WTC11 (cell line): ENCODE measurements at regions not wholly inside any gene's neighbourhood (a gene's known extent, or its start where the extent isn't known, plus 50 kb on each side); places are given as distances from the start of the nearest gene placed in this dataset.

Experiments used
- ATAC-seq: fragments of 200-7000 bp; cut with Tn5 transposase; 2 replicates; pipeline ENCODE4 v1.10.0; 2021; ENCODE audit warnings: mild to moderate bottlenecking, moderate library complexity
- CTCF ChIA-PET: fragments of 300-600 bp; sonication (Branson Sonifier 250); formaldehyde crosslinking; loops from one replicate; lab custom pipeline; 2021; ENCODE audit warnings: antibody characterized with exemption; lab: Charles Lee
- POLR2A ChIA-PET: fragments of 350-600 bp; sonication (Branson Sonifier 250); formaldehyde crosslinking; loops from one replicate; lab custom pipeline; 2021; ENCODE audit warnings: antibody characterized with exemption; lab: Charles Lee
- DNase-seq: peaks from one replicate; pipeline ENCODE4 v3.0.0; 2021; ENCODE audit warnings: low spot score
- H3K27ac Mint-ChIP-seq: 2 replicates; pipeline ENCODE4 v1.8.0; 2021; ENCODE audit warnings: mixed read lengths
- H3K27me3 Mint-ChIP-seq: 2 replicates; pipeline ENCODE4 v1.8.0; 2021; ENCODE audit warnings: low read depth, mild to moderate bottlenecking, moderate library complexity, mixed read lengths
- H3K36me3 Mint-ChIP-seq: 2 replicates; pipeline ENCODE4 v1.8.0; 2021; ENCODE audit warnings: mixed read lengths
- H3K4me1 Mint-ChIP-seq: 2 replicates; pipeline ENCODE4 v1.8.0; 2022; ENCODE audit warnings: mixed read lengths
- H3K4me3 Mint-ChIP-seq: 2 replicates; pipeline ENCODE4 v1.8.0; 2021; ENCODE audit warnings: mild to moderate bottlenecking, moderate library complexity, mixed read lengths
- H3K9me3 Mint-ChIP-seq: 2 replicates; pipeline ENCODE4 v1.8.0; 2021; ENCODE audit warnings: mixed read lengths
- ATF1 ChIP-seq: sonication (generic); formaldehyde crosslinking; IDR thresholded peaks from 2 replicates; pipeline ENCODE4 v1.8.1; 2023; ENCODE audit warnings: mild to moderate bottlenecking, moderate library complexity, missing genetic modification reagents
- ATF3 ChIP-seq: sonication (generic); formaldehyde crosslinking; conservative IDR thresholded peaks from 2 replicates; pipeline ENCODE4 v1.8.1; 2022; ENCODE audit warnings: mild to moderate bottlenecking, missing genetic modification reagents
- ATF6 ChIP-seq: sonication (generic); formaldehyde crosslinking; IDR thresholded peaks from 2 replicates; pipeline ENCODE4 v1.8.1; 2023; ENCODE audit warnings: mild to moderate bottlenecking, missing genetic modification reagents
- CBFB ChIP-seq: sonication (generic); formaldehyde crosslinking; IDR thresholded peaks from 2 replicates; pipeline ENCODE4 v1.8.1; 2022; ENCODE audit warnings: mild to moderate bottlenecking, low read depth, missing genetic modification reagents
- CREM ChIP-seq: sonication (generic); formaldehyde crosslinking; IDR thresholded peaks from 2 replicates; pipeline ENCODE4 v1.8.1; 2022; ENCODE audit warnings: mild to moderate bottlenecking, missing genetic modification reagents, moderate library complexity
- ERG ChIP-seq: fragments of 250-450 bp; sonication (Bioruptor Pico); IDR thresholded peaks from 2 replicates; pipeline ENCODE4 v1.8.0; 2021; ENCODE audit warnings: mild to moderate bottlenecking
- ETV6 ChIP-seq: sonication (generic); formaldehyde crosslinking; IDR thresholded peaks from 2 replicates; pipeline ENCODE4 v1.8.1; 2022; ENCODE audit warnings: mild to moderate bottlenecking, missing genetic modification reagents
- HMGA2 ChIP-seq: fragments of 250-450 bp; sonication (Bioruptor Pico); IDR thresholded peaks from 2 replicates; pipeline ENCODE4 v1.4.0; 2021; ENCODE audit warnings: mild to moderate bottlenecking, moderate library complexity
- HMGXB4 ChIP-seq: sonication (generic); formaldehyde crosslinking; IDR thresholded peaks from 2 replicates; pipeline ENCODE4 v1.8.1; 2023; ENCODE audit warnings: mild to moderate bottlenecking, moderate library complexity, missing genetic modification reagents
- IRF2 ChIP-seq: sonication (generic); formaldehyde crosslinking; IDR thresholded peaks from 2 replicates; pipeline ENCODE4 v1.8.0; 2022; ENCODE audit warnings: low read depth, missing genetic modification reagents, borderline replicate concordance
- MAX ChIP-seq: sonication (generic); formaldehyde crosslinking; IDR thresholded peaks from 2 replicates; pipeline ENCODE4 v1.8.0; 2022; ENCODE audit warnings: mild to moderate bottlenecking, missing genetic modification reagents
- NFATC4 ChIP-seq: fragments of 250-450 bp; sonication (Bioruptor Pico); IDR thresholded peaks from 2 replicates; pipeline ENCODE4 v1.9.0; 2021; ENCODE audit warnings: mild to moderate bottlenecking
- OVOL2 ChIP-seq: fragments of 250-450 bp; sonication (Bioruptor Pico); IDR thresholded peaks from 2 replicates; pipeline ENCODE4 v1.9.0; 2021; ENCODE audit warnings: mild to moderate bottlenecking, borderline replicate concordance
- RORB ChIP-seq: fragments of 250-450 bp; sonication (Bioruptor Pico); IDR thresholded peaks from 2 replicates; pipeline ENCODE4 v1.9.0; 2021; ENCODE audit warnings: mild to moderate bottlenecking
- STAT6 ChIP-seq: sonication (generic); formaldehyde crosslinking; conservative IDR thresholded peaks from 2 replicates; pipeline ENCODE4 v1.8.1; 2023; ENCODE audit warnings: mild to moderate bottlenecking, low read depth, missing genetic modification reagents, moderate library complexity
- TEAD1 ChIP-seq: sonication (generic); formaldehyde crosslinking; IDR thresholded peaks from 2 replicates; pipeline ENCODE4 v1.8.0; 2022; ENCODE audit warnings: mild to moderate bottlenecking, missing genetic modification reagents
- USF1 ChIP-seq: sonication (generic); formaldehyde crosslinking; IDR thresholded peaks from 2 replicates; pipeline ENCODE4 v1.8.0; 2022; ENCODE audit warnings: mild to moderate bottlenecking, missing genetic modification reagents
- ZMAT4 ChIP-seq: fragments of 250-450 bp; sonication (Bioruptor Pico); IDR thresholded peaks from 2 replicates; pipeline ENCODE4 v1.9.0; 2021; ENCODE audit warnings: mild to moderate bottlenecking
- ZNF121 ChIP-seq: sonication (generic); formaldehyde crosslinking; IDR thresholded peaks from 2 replicates; pipeline ENCODE4 v1.8.0; 2023; ENCODE audit warnings: missing genetic modification reagents
- ZNF317 ChIP-seq: sonication (generic); formaldehyde crosslinking; IDR thresholded peaks from 2 replicates; pipeline ENCODE4 v1.8.1; 2023; ENCODE audit warnings: low read depth, mild to moderate bottlenecking, moderate library complexity, missing genetic modification reagents, borderline replicate concordance

- ChIA-PET CTCF (no interaction called here), POLR2A (no interaction called here)
- Mint-ChIP-seq H3K27me3 (no peaks in the 10 kb centered on the region), H3K4me1 (no peaks in the 10 kb centered on the region), H3K4me3 (no peak overlapping the region), H3K9me3 (0 out of 2 replicates have a peak, but pooled peaks cover 3% of the 10 kb centered on the region), H3K36me3 (no peaks in the 10 kb centered on the region), H3K27ac (no peak overlapping the region)
- DNase-seq (no peak), ATAC-seq (no peak)
- TF ChIP-seq TEAD1 (CRISPR knock-in tag) (no peak), ETV6 (CRISPR knock-in tag) (no peak)
Observed at GRCh38 chr10:43703286-43703685, 54.6 kb upstream of the ZNF32 start.

- Mint-ChIP-seq H3K27me3 (no peaks in the 10 kb centered on the region), H3K27ac (no peak overlapping the region), H3K4me1 (no peaks in the 10 kb centered on the region), H3K36me3 (no peaks in the 10 kb centered on the region), H3K4me3 (no peak overlapping the region), H3K9me3 (0 out of 2 replicates have a peak, but pooled peaks cover 3% of the 10 kb centered on the region)
- no peak for TF ChIP-seq CBFB (CRISPR knock-in tag)
- TF ChIP-seq MAX (CRISPR knock-in tag): no peak
- TF ChIP-seq ATF1 (CRISPR knock-in tag): no peak
- TF ChIP-seq RORB (CRISPR knock-in tag): no peak
- no peak for TF ChIP-seq ATF3 (CRISPR knock-in tag)
- TF ChIP-seq HMGA2 (CRISPR knock-in tag): no peak
- TF ChIP-seq OVOL2 (CRISPR knock-in tag): no peak
- no peak for TF ChIP-seq HMGXB4 (CRISPR knock-in tag)
- no peak for TF ChIP-seq NFATC4 (CRISPR knock-in tag)
- no peak for TF ChIP-seq IRF2 (CRISPR knock-in tag)
- no peak for TF ChIP-seq ZNF317 (CRISPR knock-in tag)
- no peak for TF ChIP-seq STAT6
- TF ChIP-seq ATF6 (CRISPR knock-in tag): no peak
- no peak for TF ChIP-seq ZNF121 (CRISPR knock-in tag)
- no peak for TF ChIP-seq USF1 (CRISPR knock-in tag)
- no peak for TF ChIP-seq ERG (CRISPR knock-in tag)
- TF ChIP-seq ZMAT4 (CRISPR knock-in tag): no peak
- TF ChIP-seq CREM (CRISPR knock-in tag): no peak
- ChIA-PET CTCF (no interaction called here), POLR2A (no interaction called here)
- DNase-seq: no peak
- ATAC-seq: no peak
Observed at GRCh38 chr10:43702936-43703281, 54.2 kb upstream of the ZNF32 start.
